DND-41 (cell line): ENCODE measurements at regions not wholly inside any gene's neighbourhood (a gene's known extent, or its start where the extent isn't known, plus 50 kb on each side); places are given as distances from the start of the nearest gene placed in this dataset.

Source experiments
- ATAC-seq: fragments of 200-7000 bp; cut with Tn5 transposase; 3 replicates; pipeline ENCODE4 v1.9.1; 2021; ENCODE audit warnings: low read depth; ENCODE audit not compliant: insufficient read depth
- DNase-seq: peaks from one replicate; pipeline ENCODE4 v3.0.0-alpha.2; 2020
- H2AFZ ChIP-seq: 2 replicates; pipeline ENCODE4 v1.6.0; 2012; ENCODE audit warnings: low read depth, low read length
- H3K27ac ChIP-seq: 2 replicates; pipeline ENCODE4 v1.5.1; 2012; ENCODE audit warnings: low read length, inconsistent platforms
- H3K27me3 ChIP-seq: fragments of 200-600 bp; sonication (generic); 2 replicates; pipeline ENCODE4 v1.6.0; 2012; ENCODE audit warnings: low read length, mild to moderate bottlenecking, inconsistent platforms; ENCODE audit not compliant: insufficient read depth, poor library complexity
- H3K36me3 ChIP-seq: 2 replicates; pipeline ENCODE4 v1.5.1; 2012; ENCODE audit warnings: low read length, inconsistent platforms; ENCODE audit not compliant: insufficient read depth
- H3K4me1 ChIP-seq: 2 replicates; pipeline ENCODE4 v1.5.1; 2012; ENCODE audit warnings: mild to moderate bottlenecking, low read length; ENCODE audit not compliant: insufficient read depth
- H3K4me2 ChIP-seq: 2 replicates; pipeline ENCODE4 v1.6.0; 2012; ENCODE audit warnings: mild to moderate bottlenecking, moderate library complexity, low read length, inconsistent platforms; ENCODE audit not compliant: insufficient read depth
- H3K4me3 ChIP-seq, 2 experiments: fragments of 200-600 bp in 1 of 2; shearing (Covaris generic) in 1 of 2; 2 replicates each; pipeline ENCODE4 v1.5.1; 2012 to 2016; ENCODE audit warnings: inconsistent platforms in 2 of 2, low read length in 2 of 2, mild to moderate bottlenecking in 2 of 2, low read depth in 1 of 2, moderate library complexity in 1 of 2
- H3K79me2 ChIP-seq: 2 replicates; pipeline ENCODE4 v1.6.0; 2012; ENCODE audit warnings: low read length, inconsistent platforms; ENCODE audit not compliant: insufficient read depth
- H3K9ac ChIP-seq: 2 replicates; pipeline ENCODE4 v1.6.0; 2012; ENCODE audit warnings: low read depth, mild to moderate bottlenecking, inconsistent platforms, low read length, moderate library complexity
- H3K9me3 ChIP-seq: 2 replicates; pipeline ENCODE4 v1.5.1; 2012; ENCODE audit warnings: low read length, moderate library complexity, mild to moderate bottlenecking, inconsistent platforms; ENCODE audit not compliant: insufficient read depth, severe bottlenecking
- H4K20me1 ChIP-seq: 2 replicates; pipeline ENCODE4 v1.6.0; 2012; ENCODE audit warnings: low read length; ENCODE audit not compliant: insufficient read depth
- EZH2 ChIP-seq: IDR thresholded peaks from 3 replicates; pipeline ENCODE4 v1.6.1; 2012; ENCODE audit warnings: borderline replicate concordance, low read depth, mild to moderate bottlenecking, moderate library complexity, low read length, inconsistent platforms; ENCODE audit not compliant: severe bottlenecking
- TF ChIP-seq, protein P1 (sequence below): IDR thresholded peaks from 2 replicates; pipeline ENCODE4 v1.5.1; 2012; ENCODE audit warnings: borderline replicate concordance, low read length, moderate library complexity, mild to moderate bottlenecking; ENCODE audit not compliant: poor library complexity, severe bottlenecking; ENCODE audit errors: extremely low read depth

GRCh38 chr13:80751854-80752253, 410.9 kb upstream of the SPRY2 start:
- ATAC-seq (no peak), DNase-seq (no peak)
- H3K4me1 ChIP-seq = no peaks in the 10 kb centered on the region
- no peaks in the 10 kb centered on the region for H4K20me1 ChIP-seq
- no peak overlapping the region for H3K4me2 ChIP-seq
- H3K27me3 ChIP-seq = no peaks in the 10 kb centered on the region
- no peak overlapping the region for H3K4me3 ChIP-seq
- no peak overlapping the region for H3K9ac ChIP-seq
- no peak overlapping the region for H2AFZ ChIP-seq
- H3K27ac ChIP-seq = no peak overlapping the region
- TF ChIP-seq, protein P1, sequence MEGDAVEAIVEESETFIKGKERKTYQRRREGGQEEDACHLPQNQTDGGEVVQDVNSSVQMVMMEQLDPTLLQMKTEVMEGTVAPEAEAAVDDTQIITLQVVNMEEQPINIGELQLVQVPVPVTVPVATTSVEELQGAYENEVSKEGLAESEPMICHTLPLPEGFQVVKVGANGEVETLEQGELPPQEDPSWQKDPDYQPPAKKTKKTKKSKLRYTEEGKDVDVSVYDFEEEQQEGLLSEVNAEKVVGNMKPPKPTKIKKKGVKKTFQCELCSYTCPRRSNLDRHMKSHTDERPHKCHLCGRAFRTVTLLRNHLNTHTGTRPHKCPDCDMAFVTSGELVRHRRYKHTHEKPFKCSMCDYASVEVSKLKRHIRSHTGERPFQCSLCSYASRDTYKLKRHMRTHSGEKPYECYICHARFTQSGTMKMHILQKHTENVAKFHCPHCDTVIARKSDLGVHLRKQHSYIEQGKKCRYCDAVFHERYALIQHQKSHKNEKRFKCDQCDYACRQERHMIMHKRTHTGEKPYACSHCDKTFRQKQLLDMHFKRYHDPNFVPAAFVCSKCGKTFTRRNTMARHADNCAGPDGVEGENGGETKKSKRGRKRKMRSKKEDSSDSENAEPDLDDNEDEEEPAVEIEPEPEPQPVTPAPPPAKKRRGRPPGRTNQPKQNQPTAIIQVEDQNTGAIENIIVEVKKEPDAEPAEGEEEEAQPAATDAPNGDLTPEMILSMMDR = no peak
- TF ChIP-seq EZH2 = no peak
- H3K79me2 ChIP-seq = no peaks in the 10 kb centered on the region
- H3K9me3 ChIP-seq = no peaks in the 10 kb centered on the region
- no peaks in the 10 kb centered on the region for H3K36me3 ChIP-seq

DNA sequence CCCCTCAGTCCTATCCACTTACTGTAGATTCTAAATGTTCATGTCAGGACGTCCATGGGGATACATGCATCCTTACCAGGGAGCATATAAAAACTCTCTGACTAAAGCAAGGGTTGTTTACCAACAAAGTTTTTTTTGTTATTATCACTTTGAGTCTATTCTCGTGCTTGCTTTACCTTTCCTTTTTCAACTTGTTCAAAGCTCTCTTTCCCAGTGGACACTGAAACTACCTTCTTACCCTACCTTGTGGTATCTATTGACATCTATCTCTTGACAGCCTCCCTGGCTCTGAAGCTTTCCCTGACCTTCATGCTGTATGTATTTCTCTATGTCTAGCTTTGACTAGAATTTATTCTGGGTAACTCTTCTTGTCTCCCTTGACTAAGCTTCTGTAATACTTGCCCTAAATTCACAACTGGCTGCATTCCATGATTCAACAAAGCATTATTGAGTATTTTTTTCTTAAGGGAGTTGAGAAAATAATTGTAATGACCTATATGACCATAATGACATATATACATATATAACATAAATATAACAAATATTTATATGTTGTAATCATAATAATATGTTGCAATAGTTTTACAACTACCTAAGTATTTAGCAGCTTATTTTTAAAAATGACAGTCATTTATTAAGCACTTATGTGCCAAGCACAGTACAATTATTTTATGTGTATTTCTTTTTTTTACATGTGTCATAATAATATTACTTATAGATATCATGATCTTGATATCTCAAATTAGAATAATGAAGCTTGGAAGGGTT, 403.4 kb upstream of the SPRY2 start:
- H3K4me1 ChIP-seq = no peaks in the 10 kb centered on the region
- no peak overlapping the region for H3K27ac ChIP-seq
- TF ChIP-seq, protein P1 = no peak
- no peak for TF ChIP-seq EZH2
- H3K36me3 ChIP-seq = no peaks in the 10 kb centered on the region
- no peak for ATAC-seq
- no peak overlapping the region for H3K4me2 ChIP-seq
- no peak overlapping the region for H3K4me3 ChIP-seq
- H3K79me2 ChIP-seq = no peaks in the 10 kb centered on the region
- H4K20me1 ChIP-seq = no peaks in the 10 kb centered on the region
- H2AFZ ChIP-seq = no peak overlapping the region
- H3K27me3 ChIP-seq = no peaks in the 10 kb centered on the region
- no peak overlapping the region for H3K9ac ChIP-seq
- no peaks in the 10 kb centered on the region for H3K9me3 ChIP-seq
- DNase-seq = no peak

DNA sequence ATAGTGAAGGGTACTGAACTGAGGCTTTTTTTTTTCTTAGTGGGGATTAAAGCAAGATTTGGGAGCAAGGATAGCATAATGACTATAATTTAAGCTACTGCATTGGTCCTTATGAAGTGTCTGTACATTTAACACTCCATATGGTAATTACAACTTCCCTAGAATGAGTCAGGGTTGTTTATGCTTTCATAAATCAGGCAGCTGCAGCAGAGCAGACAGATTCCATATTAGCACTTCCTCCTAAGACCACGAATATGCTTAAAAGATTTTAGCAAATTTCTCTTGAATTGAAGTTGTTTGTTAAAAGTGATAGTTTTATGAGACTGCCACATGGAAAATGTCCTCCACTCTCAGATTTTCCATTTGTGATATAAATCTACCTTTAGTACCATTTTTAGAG, 401.1 kb upstream of the SPRY2 start:
- no peaks in the 10 kb centered on the region for H3K27me3 ChIP-seq
- H3K9me3 ChIP-seq = no peaks in the 10 kb centered on the region
- no peak overlapping the region for H3K4me2 ChIP-seq
- no peak overlapping the region for H2AFZ ChIP-seq
- H3K79me2 ChIP-seq = no peaks in the 10 kb centered on the region
- H4K20me1 ChIP-seq = no peaks in the 10 kb centered on the region
- no peak overlapping the region for H3K27ac ChIP-seq
- ATAC-seq (no peak), DNase-seq (no peak)
- H3K36me3 ChIP-seq = no peaks in the 10 kb centered on the region
- no peaks in the 10 kb centered on the region for H3K4me1 ChIP-seq
- no peak overlapping the region for H3K4me3 ChIP-seq
- no peak overlapping the region for H3K9ac ChIP-seq
- TF ChIP-seq, protein P1 = no peak
- no peak for TF ChIP-seq EZH2
